Suppressor macrophage treated with lipopolysaccharide for 1 hour (primary cell): ENCODE measurements at regions not wholly inside any gene's neighbourhood (a gene's known extent, or its start where the extent isn't known, plus 50 kb on each side); places are given as distances from the start of the nearest gene placed in this dataset.
A peak's percentile ranks its signal among the peaks of the same experiment; 100 is the strongest.
"Not testable (repeated sequence)": the region's sequence is repeated elsewhere in the genome, so short reads cannot be mapped to it uniquely, and the experiment has no call there.

Source experiments
- DNase-seq, 3 donors: peaks; one replicate each; pipeline ENCODE4 v3.0.0-alpha.2; 2020 to 2022

GRCh38 chr20:57996465-57996864 is 232.0 kb downstream of the ANKRD60 start:
- no peak for DNase-seq

DNA sequence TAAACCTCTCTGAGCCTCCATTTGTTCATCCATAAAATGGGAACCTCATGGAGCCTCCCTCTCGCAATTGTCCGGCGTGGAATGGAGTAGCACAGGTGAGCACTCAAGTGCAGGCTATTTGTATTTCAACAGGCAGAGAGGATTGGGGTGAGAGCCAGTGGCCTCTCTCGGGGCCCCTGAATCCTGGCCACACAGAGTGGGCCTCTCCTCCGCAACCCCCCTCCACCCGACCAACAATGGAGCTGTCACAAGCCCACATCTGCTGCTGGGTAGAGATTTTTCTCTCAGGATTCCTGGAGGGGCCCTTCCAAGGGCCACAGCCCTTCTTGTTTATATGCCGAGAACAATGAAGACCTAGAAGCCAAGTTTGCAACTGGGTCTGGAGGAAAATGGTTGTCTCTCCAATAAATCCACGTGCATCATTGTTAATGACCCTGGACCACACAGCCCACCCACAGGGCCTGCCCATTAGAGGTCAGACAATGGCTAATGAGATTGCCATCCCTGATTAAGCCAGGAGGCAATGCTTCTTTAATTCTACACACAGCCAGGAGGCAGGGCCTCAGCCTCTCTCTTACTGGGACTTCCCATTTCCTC is 233.0 kb downstream of the ANKRD60 start:
- DNase-seq: no peak

GRCh38 chr20:57993716-57994431 is 234.6 kb downstream of the ANKRD60 start:
- DNase-seq: no peak

DNA sequence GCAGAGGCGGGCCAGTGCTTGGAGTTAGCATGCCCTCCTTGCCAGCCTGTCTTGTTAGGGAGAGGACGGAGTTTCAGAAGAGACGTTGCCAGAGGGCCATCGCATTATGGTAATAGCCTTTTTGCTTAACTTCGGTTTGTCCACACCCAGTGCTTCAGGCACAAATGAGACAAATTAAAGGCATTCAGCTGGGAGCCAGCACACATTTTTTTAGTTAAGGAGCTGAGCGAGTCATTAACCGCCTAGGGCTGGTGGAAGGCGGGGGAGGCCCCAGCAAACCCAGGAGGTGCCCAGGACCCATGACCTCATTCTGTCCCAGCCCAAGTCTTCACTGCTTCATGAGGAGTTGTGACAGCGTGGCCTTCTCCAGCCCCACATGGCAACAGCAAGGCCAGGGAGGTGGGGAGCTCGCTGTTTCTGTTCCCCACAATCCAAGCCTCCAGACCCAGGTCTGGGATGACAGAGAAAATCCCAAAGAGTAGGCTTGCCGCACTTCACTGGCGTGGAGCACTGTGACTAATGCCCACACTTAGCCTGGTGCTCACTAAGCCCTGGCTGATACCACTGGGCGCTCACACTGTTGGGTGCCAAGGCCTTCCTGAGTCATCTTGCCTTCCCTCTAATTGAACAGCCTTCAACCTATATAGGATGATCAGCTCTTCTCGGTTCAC is 237.1 kb downstream of the ANKRD60 start:
- DNase-seq: peak; percentile 53 to 72 (median 72)

DNA sequence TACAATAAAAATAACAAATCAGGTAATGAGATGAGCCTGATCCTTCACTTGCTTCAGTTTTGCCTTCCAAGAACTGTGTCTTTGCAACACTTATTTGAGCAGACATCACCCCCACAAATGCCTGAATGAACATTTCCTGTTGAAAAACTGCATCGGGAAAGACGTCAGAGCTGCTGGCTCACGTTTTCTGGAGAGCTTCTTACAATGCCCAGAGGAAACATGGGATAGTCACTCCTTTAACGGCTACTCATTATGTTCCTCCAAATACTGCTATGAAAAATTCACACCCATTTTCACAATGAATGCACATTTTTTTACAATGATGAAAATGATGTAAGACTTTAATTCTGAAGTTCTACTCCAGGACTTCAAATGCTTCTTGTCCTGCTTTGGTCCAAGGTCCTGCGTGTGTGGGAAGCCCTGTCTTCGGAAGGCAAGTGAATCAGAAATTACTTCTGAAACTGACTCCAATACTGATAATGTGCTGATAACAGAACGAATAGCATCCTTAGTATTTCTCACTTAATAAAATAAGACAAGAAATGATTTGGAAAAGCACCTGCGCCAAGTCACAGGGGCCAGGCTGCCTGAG is 238.0 kb downstream of the ANKRD60 start:
- no peak for DNase-seq

- DNase-seq: no peak
These were observed 239.6 kb downstream of the ANKRD60 start for GRCh38 chr20:57988828-57989227.

DNA sequence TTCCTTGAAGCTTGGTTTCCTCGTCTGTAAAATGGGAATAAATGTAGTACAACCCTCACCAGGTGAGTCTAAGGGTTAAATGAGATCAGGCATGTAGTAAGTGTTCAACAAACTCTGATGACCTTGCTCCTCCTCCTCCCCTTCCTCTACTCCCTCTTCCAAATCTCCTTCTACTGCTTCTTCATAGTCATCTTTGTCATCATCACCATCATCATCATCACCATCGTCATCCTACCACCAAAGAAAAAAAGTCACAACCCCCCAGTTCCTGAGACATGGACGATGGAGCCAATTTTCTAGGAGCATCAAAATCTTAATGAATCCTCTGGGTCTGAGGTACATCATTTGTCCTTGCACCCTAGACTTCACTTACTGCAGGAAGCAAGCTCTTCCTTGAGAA is 240.0 kb downstream of the ANKRD60 start:
- no peak for DNase-seq

DNA sequence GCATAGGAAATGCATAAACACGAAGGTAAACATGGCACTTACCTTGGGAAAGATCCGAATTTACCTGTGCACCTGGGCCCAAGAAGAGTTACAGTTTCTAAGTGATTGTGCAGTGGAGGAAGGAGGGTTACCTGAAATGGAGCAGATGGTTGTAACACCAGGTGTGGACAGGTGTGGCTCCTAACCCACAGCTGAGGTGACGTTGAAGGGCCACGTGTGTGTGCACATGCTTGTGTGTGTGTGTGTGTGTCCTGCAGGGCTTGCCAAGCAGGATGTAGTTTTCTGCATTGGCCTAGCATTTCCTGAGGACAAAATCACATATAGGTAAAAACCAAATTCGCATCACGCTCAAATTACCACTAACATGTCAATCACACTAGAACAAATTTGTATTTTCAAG is 240.8 kb downstream of the ANKRD60 start:
- no peak for DNase-seq

DNA sequence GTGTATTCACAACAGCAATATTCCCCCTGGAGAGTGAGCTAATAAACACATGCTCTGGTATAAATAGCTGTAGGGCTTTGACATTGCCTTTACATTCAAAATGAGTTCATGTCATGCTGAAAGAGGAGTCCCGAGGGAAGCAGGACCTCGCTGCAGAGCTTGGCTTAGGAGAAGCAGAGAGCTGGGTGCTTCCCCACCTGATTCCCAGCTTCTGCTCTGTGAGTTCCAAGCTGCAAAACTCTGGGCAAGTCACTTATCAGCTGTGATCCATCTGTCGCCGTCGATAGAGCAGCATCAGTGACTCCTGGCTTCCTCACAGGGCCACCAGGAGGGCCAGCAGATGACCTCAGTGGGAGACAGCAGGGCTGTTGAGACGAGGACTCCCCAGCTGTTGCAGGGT is 241.8 kb downstream of the ANKRD60 start:
- no peak for DNase-seq

GRCh38 chr20:57985278-57985677 is 243.2 kb downstream of the ANKRD60 start:
- no peak for DNase-seq

DNA sequence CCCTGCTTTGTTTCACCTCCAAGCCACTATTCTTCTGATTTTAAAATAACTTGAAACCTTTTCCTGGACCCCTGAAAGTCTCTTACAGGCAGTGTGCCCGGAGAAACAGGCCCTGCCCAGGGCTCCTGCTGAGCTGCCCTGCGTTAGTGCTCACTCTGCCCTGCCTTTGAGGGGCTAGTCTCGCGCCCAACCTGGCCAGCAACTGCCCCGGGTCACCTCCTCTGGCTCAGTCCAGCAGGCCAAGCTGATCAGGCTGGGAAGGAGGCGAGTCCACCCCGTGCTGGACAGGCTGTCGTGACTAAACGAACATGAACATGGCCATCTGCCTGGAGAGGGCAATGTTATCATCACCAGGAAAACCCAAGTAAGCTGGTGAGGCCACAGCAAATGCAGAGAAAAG is 245.4 kb downstream of the ANKRD60 start:
- DNase-seq: no peak

GRCh38 chr20:57980506-57980905 is 247.9 kb downstream of the ANKRD60 start:
- DNase-seq: no peak

GRCh38 chr20:57977569-57977968 is 250.9 kb downstream of the ANKRD60 start:
- no peak for DNase-seq

DNA sequence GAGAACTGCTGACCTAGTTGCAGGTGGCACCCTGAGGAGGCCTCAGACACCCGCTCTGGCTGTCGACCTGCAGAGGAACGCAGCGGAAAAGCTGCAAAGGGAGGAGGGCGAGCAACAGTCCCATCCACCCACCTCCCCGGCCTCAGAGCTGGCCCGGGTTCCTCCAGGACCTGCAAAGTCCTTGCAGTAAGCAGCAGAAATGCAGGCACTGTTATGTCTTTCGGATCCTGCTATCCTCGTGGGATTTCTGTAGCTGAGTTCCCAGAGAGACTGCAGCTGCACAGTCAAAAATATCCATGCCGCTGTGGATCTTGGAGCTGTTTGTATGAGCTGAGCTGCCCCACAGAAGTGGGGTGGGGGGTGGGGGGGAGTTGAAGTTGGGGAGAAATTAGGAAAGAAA is 251.3 kb downstream of the ANKRD60 start:
- DNase-seq: no peak

DNA sequence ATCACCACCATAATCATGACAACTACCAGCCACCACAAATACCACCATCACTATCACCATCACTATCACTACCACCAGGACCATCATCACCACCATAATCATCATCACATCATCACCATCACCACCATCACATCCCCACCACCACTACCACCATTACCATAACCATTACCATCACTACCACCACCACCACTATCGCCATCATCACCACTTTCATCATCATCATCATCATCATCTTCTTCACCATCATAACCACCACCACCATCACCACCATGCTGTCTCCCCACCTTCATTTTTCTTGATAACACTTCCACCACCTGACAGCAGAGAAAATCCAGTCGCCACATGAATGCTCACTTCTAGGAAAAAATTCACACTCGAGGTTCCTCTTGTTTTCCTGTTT is 253.6 kb downstream of the ANKRD60 start:
- DNase-seq: no peak

GRCh38 chr20:57973886-57974285 is 254.6 kb downstream of the ANKRD60 start:
- no peak for DNase-seq

GRCh38 chr20:57971583-57971982 is 256.9 kb downstream of the ANKRD60 start:
- DNase-seq: not testable (repeated sequence)

GRCh38 chr20:57970856-57971255 is 257.6 kb downstream of the ANKRD60 start:
- no peak for DNase-seq

GRCh38 chr20:57970116-57970515 is 258.3 kb downstream of the ANKRD60 start:
- DNase-seq: no peak

- DNase-seq: no peak
These were observed 258.3 kb upstream of the PMEPA1 start for GRCh38 chr20:57968120-57968519.

DNA sequence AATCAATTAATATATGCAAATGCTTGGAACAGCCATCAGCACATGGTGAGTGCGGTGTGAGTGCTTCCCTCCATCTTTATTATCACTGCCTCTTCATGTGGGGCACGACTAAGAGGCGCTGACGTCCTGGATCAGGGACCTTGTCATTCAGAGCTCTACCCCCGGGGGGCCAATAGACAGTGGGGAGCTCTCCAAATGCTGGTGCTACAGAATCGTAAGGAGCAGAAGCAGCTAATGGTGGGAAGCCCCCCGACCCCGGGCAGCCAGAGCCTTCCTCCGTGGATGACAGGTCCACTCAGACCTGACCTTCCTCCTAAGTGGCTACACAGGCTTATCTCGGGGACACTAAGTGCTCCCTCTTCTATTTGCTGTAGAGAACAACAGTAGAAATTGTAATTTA is 257.5 kb upstream of the PMEPA1 start:
- DNase-seq: no peak

GRCh38 chr20:57966620-57967019 is 256.8 kb upstream of the PMEPA1 start:
- DNase-seq: no peak

DNA sequence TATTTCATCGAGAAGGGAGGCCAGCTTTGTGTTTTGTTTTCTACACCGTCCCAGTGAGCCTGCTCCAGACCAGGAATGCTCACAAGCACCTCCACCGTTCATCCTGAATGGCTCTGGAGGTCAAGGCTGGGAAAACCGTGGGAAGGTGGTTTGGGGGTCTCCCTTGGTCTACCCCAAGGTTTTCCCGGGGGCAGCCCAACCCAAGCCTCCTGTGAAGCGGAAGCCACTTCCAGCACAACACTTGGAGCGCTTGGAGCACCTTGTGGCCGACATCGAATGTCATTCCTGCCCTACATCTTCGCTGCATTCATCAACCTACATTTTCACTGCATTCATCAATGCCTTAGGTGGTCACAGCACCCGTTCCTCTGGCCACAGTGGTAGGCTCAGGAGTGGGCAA is 255.6 kb upstream of the PMEPA1 start:
- no peak for DNase-seq
